ENCODE measurements at regions not wholly inside any gene's neighbourhood (a gene's known extent, or its start where the extent isn't known, plus 50 kb on each side); places are given as distances from the start of the nearest gene placed in this dataset.

DNA sequence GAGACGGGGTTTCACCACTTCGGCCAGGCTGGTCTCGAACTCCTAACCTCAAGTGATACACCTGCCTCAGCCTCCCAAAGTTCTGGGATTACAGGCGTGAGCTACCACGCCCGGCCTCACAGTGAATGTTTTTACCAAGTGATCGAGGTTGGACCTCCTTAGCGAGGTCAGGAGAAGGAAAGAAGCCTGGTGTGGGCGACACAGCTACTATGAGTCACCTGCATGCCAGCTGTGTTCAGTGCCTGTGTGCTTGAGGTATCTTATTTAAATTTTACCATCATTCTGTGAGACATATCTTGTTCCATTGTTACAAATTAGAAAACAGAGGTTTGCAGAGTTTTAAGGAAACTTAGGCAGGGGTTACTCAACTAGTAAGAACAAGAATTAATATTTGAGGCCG, 174.8 kb upstream of the DYNLRB2 start:
- no peak for DNase-seq (ENCODE audit: low read depth in 3 of 3, low spot score in 2 of 3)

DNA sequence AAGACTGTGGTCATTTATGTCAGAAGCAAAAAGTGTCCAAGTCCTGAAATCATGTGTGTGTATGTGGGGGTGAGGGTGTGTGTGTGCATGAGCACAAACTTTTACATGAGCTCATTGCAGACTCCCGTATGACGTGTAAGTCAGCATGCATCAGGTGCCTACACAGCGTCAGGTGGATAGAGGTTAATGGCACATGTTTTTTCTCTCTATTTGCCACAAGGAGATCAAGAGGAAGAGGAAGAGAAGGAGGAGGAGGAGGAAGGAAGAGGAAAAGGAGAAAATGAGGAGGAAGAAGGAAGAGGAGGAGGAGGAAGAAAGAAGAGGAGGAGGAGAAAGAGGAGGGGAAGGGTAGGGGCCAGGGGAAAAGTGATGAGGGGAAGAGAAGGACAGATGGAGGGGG, 178.0 kb upstream of the DYNLRB2 start:
- no peak for DNase-seq (ENCODE audit: low read depth in 3 of 3, low spot score in 2 of 3)

DNA sequence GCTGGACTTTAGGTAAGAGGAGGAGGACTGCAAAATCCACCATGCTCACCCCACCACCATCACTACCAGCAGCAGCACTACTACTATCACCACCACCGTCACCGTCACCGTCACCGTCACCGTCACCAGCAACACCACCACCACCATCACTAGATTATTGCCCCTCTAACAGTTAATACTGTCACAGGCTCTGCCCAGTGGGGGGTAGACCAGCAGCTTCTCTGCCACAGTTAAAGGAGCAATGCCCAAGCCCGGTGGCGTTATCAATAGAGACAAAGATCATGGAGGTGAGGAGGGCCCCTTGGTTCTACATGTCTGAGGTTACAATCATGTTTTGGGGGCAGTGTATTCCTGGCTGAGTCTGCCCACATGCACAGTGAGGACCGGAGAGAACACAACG, 184.4 kb upstream of the DYNLRB2 start:
- DNase-seq (ENCODE audit: low read depth in 3 of 3, low spot score in 2 of 3), result no peak

DNA sequence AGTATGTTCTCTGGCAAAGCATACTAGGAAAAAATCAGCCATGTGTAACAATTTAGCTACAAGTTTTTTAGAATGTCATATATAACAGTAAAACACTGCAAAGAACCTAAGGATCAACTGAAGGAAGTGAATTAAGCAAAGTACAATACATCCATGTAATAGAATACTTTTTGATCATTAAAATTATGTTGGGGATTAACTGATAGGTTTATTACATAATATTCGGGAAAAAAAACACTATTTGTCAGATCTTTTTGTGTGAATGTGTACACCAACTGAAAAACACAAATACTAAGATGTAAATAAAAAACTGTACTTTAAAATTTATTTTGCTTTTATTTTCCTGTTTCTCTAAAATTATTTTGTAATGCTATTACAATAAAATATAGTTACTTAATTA, 185.5 kb upstream of the DYNLRB2 start:
- no peak for DNase-seq (ENCODE audit: low read depth in 3 of 3, low spot score in 2 of 3)

DNA sequence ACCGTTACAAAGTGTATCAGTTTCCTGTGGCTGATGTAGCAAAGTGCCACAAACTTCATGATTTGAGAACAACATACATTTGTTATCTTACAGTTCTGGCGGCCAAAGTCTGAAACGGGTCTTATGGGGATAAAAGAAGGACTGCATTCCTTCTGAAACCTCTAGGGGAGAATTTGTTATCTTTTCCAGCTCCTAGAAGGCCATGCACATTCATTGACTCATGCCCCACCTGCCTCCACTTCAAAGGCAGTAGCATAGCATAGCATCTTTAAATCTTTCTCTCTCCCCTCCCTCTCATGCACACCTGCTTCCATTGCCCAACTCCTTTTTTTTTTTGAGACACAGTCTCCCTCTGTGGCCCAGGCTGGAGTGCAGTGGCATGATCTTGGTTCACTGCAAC, 190.7 kb upstream of the DYNLRB2 start:
- DNase-seq (ENCODE audit: low read depth in 3 of 3, low spot score in 2 of 3), result no peak

DNA sequence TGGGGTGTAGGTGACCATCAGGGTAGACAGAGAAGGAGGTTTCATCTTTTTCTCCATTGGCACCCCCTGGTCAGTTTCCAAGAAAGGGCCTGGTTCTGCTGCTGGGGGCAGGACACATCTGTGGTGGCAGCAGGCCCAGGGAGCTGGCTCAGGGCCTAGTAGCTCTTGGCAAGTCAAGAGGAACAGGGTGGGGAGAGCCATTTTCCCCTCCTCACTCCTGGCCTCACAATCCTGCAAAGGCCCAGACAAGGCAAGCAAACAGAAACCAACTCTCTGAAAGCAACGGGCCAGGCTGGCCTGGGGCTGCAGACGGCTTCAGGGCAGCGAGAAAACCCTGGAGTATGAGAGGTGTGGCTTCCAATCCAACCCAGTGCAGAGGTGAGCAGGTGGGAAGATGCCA, 192.9 kb upstream of the DYNLRB2 start:
- no peak for DNase-seq (ENCODE audit: low read depth in 3 of 3, low spot score in 2 of 3)

DNA sequence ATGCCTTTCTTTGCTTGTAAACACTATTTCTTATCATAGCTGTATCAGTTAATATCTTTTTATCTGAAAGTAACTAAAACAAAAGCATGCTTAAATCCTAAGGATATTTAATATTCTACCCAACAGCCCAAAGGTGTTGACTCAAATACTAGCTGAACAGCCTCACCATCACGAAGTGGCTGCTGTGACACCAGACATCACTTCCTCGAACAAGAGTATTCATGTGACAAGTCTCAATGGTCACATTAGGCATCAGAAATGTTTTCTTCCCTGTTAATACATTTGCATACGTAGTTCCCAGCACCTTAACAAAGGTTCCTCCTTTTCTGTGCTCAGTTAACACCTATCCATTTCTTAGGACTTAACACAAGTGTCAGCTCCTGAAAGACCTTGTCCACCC, 193.8 kb upstream of the DYNLRB2 start:
- no peak for DNase-seq (ENCODE audit: low read depth in 3 of 3, low spot score in 2 of 3)

DNA sequence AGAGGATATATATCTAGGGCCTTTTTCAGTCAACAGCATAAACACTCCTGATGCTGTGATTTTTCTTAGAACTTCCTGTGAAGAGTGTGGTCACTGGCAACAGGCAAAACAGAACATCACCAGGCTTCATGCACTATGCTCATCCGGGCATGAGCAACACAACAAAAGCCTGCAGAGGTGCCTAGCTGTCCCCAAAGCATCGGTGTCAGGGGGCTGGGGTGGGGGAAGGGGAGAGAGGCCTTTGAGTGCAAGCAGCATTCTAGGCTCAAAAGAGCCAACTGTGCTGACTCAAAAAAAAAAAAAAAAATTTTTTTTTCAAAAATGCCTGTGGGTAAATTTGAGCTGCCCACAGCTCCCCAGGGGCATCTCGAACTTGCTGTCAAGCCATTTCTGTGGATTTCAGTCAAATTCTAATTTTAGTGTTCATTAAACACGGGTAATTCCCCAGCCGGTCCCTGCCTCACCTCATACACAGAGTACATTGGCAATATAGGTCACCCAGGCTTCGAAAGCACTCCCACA, 194.6 kb upstream of the DYNLRB2 start:
- DNase-seq (ENCODE audit: low read depth in 3 of 3, low spot score in 2 of 3), result no peak

DNA sequence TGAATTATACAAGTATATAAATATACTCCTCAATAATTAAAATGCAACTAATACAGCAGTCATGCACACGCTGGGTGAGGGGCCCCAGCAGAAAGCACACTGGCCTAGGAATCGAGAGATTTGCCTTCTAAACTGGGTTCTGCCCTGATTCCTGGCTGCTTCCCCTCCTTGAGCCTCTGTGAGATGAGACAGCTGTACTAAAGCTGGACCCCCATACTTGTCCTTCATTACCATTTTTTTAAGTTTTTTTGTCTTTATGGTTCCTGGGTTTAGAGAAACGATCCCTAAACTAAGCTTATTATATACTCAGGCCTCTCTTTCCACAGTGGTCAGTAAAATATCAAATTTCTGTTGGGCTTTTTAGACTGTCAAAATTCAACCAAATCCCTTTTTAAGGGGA, 195.1 kb upstream of the DYNLRB2 start:
- DNase-seq (ENCODE audit: low read depth in 3 of 3, low spot score in 2 of 3), result no peak

DNA sequence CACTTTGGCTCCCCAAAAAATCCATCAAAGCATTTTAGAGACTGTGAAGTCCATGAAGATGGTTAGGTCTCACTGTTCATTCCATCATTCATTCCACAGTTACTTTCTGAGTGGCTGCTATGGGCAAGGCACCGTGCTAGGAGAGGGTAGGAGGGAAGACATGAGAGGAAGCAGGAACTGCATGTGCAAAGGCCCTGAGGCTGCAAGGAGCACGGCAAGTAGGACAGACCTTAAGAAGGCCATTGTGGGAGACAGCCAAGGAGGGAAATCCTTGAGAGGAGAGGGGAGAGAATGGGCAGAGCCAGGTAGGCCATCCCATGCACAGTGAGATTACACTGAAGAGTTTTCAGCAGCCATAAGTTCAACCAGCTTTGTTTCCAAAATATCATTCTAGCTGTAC, 196.2 kb upstream of the DYNLRB2 start:
- no peak for DNase-seq (ENCODE audit: low read depth in 3 of 3, low spot score in 2 of 3)

DNA sequence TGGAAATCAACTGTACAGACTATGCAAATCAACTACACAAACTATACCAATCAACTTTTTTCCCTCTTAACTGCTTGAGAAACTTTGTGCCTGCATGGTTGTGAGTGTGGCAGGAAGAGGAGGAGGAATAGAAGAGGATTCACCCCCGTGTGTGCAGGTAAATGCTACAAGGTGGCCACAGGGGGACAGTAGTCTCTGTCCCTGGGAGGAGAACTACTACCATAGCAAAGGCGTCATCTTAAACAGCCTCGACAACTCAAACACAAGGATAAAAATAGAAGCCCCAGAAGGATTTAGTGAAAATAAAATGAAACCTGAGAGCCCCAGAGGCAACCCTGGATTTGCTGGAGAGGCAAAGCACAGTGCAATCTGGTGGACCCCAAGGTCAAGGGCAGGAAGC, 199.5 kb upstream of the DYNLRB2 start:
- DNase-seq (ENCODE audit: low read depth in 3 of 3, low spot score in 2 of 3), result no peak

DNA sequence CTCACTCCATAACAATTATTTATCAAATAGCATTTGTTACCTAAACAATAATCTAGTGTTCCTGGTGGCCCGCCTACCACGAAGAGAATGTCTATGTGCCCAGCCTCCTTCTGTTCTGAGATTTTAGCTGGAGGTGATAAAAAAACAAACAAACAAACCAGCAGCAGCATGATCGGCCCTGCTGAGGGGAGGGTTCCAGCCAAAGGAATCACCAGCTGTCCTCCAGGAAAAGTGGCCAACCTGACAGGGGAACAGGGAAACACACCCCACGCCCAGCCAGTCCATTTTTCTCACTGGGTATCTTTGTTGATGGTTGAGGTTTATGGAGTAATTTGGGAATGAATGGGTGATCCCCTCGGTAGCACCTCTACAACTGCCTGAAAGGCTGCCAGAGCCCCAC, 203.0 kb upstream of the DYNLRB2 start:
- no peak for DNase-seq (ENCODE audit: low read depth in 3 of 3, low spot score in 2 of 3)

DNA sequence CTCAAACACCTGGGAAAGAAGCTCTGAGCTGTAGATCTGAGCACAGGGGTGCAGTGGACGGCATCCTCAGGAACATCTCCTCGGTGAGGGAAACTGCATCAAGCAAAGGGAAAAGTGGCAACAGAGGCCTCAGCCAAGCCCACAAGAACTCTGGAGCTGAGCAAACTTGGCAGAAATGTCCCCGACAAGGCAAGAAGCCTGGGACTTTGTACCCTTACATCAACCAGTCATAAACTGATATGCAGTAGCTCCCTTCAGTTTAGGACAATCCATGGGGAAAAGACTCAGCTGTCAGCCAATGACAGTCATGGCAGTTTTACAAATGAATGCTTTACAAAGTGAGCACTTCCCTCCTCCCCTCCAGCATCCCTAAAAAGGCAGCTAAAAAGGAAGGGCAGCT, 210.0 kb upstream of the DYNLRB2 start:
- DNase-seq (ENCODE audit: low read depth in 3 of 3, low spot score in 2 of 3), result no peak

DNA sequence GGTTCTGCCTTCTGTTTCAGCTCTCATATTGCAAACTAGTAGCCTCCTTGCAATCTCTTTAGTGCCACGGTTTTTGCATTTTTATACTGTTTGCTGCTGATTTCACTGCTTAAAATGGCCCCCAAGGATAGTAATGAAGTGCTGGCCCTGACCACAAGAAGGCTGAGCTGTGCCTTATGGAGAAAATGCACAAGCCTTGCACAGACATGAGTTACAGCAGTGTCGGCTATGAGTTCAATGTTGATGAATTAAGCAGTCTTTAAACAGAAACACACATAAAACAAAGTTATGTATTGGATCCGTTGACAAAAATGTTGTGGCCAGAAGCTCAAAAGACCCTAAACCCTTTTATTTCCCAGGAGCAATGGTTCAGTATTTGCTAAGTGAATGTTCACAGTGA, 210.6 kb upstream of the DYNLRB2 start:
- DNase-seq (ENCODE audit: low read depth in 3 of 3, low spot score in 2 of 3), result peak in 1 of 3 donors; percentile 40

DNA sequence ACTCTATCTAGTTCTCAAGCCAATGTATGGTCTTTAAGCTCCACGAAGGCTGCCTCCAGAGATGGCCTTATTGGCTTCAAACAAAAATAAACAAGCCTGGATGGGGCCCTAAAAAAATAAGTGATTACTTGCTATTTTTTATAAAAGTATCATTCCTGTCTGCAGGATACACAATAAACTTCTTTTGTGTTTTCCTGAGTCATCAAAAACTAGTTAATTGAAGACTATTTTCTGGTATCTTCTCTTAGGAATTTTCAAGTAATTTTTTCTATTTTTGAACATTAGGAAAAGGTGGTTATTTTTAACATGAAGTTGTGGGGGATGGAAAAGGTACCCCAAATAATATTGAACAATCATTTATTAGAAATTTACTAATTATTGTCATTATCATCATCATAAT, 213.1 kb upstream of the DYNLRB2 start:
- no peak for DNase-seq (ENCODE audit: low read depth in 3 of 3, low spot score in 2 of 3)

DNA sequence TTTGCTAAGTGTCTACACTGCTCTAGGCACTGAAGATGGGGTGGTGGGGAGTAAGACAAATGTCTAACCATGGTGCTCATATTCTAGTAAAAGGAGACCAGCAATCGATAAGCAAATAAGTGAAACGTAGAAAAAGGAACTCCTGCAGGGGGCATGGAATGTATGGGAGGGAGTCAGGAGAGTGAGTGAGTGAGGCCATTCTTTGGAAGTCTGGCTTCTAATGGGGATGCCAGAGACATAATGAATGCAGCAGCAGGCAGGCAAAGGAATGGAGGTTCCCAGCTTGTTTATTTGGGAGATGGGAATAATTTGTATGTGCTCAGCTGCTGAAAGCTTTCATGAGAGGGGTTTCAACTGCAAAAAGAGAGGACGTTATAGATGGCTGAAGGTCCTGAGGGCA, 216.4 kb upstream of the DYNLRB2 start:
- no peak for DNase-seq (ENCODE audit: low read depth in 3 of 3, low spot score in 2 of 3)

DNA sequence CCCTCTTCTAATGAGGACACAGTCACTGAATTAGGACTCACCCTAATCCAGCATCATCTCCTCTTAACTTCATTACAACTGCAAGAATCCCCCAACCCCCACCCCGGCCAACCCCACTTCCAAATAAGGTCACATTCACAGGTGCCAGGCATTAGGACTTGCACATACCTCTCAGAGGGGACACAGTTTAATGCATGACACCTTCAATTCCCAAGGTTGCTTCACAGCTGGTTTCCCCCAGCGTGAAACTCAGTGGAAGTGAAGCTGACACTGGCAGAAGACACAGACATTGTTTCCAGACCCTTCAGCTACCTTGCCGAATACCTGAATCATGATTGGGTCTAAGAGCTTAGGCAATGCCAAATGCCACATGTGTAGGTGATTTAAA, 217.0 kb upstream of the DYNLRB2 start:
- no peak for DNase-seq (ENCODE audit: low read depth in 3 of 3, low spot score in 2 of 3)

DNA sequence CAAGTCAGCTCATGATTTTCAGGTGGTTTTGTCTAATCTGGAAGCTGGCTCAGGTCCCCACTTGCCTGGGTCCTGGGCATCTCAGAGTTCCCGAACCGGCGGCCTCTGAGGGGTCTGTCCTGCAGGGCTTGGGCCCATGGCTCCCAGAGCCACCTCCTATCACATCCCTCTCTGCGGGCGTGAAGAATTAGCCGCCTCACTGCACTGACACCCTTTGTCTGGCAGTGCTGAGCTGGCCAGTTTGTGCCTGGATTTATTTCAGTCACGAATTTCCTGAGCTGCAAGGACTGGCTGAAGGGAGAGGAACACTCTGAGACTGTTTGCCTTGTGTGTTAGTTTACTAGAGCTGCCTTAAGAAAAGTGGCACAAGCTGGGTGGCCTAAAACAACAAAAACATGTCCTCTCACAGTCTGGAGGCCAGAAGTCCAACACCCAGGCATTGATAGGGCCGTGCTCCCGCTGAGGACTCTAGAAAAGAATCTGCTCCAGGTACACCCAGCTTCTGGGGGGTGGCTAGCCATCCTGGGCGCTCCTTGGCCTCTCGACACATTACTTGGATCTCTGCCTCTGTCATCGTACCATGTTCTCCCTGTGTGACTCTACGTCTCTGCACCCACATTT, 217.5 kb upstream of the DYNLRB2 start:
- no peak for DNase-seq (ENCODE audit: low read depth in 3 of 3, low spot score in 2 of 3)

DNA sequence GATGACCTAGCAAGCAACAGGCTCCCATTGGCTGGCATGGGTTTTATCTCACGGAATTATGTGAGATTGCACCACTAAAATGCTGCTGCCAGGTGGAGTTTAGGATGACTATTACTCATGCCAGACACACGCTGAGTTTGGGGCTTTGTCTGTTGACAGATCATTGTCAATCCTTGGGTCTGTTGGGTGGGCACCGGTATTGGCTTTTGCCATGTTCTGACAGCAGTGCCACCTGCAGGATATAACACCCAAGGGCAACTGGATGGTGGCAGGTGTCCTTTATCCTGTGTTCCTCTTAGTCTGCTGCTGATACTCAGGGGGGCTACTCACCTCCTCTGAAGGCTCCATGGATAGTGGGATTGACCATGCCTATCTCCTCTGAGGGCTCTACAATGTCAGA, 221.6 kb upstream of the DYNLRB2 start:
- no peak for DNase-seq (ENCODE audit: low read depth in 3 of 3, low spot score in 2 of 3)

DNA sequence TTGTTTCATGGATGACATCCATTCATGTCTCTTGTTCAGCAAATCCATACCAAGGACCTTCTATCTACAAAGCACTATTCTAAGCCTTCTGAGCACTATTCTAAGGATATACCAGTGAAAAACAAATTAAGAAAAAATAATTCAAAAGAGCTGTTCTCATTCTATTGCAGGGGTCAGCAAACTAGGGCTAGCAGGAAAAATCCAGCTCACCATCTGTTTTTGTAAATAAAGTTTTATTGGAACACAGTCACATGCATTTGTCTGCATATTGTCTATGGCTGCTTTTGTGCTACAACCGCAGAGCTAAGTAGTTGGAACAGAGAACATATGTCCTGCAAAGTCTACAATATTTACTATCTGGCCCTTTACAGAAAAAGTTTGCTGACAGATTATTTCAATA, 222.7 kb upstream of the DYNLRB2 start:
- DNase-seq (ENCODE audit: low read depth in 3 of 3, low spot score in 2 of 3), result no peak

DNA sequence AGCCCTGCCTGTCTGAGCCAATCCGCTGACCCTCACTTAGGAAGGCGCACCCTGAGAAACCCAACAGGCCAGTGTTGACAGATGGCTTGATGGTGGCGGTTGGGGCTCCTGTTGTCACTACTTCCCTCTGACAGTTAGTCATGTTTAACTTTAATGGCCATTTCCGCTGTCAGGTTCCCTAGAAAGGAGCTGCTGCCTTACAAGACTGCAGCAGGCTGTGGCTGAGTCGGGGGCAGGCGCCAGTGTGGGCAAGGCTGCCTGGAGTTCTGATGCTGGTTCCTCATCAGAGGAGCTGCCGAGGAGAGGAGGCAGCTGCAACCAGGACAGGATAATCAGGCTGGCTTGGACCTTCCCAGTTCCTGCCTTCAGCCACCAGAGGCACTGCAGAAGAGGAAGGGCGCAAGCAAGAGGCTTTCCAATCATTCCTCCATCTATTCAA, 223.2 kb upstream of the DYNLRB2 start:
- DNase-seq (ENCODE audit: low read depth in 3 of 3, low spot score in 2 of 3), result no peak

DNA sequence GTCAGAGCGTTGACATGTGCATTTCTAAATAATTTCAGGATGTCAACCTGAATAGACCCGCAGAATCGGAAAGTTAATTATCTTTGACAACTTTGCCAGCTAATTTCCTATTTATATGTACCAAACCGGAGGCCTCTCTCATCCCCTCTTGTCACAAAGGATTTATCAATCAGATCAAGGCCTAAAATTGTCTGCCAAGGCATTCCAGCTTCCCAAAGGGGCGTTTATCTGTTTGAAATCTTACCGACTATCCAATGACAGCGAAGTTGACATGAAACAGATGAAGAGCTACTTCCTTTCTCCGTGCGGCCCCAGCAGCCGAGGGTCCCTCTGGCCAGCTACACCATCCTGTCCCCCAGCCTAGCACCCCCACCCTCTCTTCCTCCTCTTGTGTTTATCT, 223.7 kb upstream of the DYNLRB2 start:
- DNase-seq (ENCODE audit: low read depth in 3 of 3, low spot score in 2 of 3), result no peak

DNA sequence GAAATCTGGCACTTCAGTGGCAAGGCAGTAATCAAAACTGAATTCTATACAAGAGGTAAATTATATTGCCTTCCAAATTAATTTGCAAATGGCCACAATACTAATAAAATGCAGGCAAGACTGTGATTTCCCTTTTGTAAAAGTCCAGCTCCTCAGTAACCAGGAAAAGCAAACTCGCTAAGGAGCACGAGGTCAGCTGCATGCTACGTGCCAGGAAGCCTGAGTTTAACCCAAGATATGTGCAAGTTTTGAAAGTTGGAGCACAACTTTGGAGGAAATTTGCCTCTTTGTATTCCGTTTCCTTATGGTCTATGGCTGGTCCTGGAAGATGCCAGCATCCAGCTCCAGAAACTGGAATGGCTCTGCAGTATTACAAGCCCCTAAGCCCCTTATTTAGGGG, 226.8 kb upstream of the DYNLRB2 start:
- DNase-seq (ENCODE audit: low read depth in 3 of 3, low spot score in 2 of 3), result no peak

Data from right renal cortex interstitium (tissue), 3 donors.